NCI-H748 treated with DMSO at 0.1 percent for 48 hours (cell line): ENCODE measurements at regions not wholly inside any gene's neighbourhood (a gene's known extent, or its start where the extent isn't known, plus 50 kb on each side); places are given as distances from the start of the nearest gene placed in this dataset.
A peak's percentile ranks its signal among the peaks of the same experiment; 100 is the strongest.
"Not testable (repeated sequence)": the region's sequence is repeated elsewhere in the genome, so short reads cannot be mapped to it uniquely, and the experiment has no call there.

Source experiments
- DNase-seq: peaks from one replicate; lab custom pipeline; 2025; lab: John Stamatoyannopoulos, UW

DNA sequence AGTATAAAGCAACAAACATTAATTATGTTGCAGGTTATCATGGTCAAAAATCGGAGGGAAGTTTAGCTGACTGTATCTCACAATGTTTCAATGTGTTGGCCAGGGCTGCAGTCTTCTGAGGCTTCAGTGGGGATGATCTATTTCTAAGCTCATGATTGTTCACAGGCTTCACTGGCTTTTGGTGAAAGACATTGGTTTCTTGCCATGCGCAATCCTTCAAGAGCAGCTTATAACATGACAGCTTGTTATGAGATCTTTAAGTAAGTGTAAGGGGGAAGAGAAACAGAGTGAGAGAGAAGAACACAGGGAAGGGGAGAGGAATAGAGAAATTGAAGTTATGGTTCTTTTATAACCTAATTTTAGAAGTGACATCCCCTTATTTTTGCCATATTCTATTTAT is 385.9 kb upstream of the CHD1 start:
- DNase-seq: no peak

DNA sequence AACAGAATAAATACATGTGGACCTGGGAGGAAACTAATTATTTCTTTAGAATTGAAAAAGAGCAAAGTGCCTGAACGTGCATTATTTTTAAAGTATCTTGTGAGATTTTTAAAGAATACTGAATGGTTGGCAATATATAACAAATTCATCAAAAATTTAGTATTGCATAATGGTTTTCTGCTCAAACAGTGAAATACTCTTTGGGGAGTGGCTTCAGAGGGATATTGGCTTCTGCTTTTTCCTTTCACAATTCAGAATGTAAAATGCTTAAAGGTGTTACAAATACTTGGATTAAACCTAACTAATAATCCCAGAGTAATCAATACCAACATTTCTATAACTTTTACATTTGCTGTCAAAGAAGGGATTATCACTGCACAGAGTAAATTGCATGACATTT is 379.3 kb upstream of the CHD1 start:
- DNase-seq: no peak

DNA sequence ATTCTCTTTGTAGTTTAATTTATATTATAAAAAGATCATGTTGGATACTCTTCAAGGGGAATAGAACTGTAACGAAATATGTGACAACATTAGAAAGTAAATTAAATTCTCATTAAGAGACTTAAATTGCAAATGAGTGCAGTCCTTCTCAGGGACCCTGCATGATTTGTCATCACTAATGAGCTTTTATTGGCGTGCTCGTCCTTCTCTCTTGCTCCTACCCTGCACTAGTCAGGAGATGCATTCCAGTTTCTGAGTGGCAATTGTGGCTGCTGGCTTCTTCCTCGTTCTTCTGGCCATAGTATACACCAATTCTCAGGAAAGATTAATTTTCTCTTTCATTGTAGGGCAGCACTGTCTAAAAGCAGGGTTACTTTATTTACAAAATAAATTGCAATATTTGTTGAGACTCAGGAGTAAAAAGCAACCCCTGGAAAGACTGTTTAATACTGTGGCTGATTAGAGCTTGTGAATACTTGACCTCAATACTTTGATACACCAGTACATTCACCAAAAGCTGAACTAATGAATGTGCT is 376.3 kb upstream of the CHD1 start:
- peak; percentile 61 for DNase-seq

DNA sequence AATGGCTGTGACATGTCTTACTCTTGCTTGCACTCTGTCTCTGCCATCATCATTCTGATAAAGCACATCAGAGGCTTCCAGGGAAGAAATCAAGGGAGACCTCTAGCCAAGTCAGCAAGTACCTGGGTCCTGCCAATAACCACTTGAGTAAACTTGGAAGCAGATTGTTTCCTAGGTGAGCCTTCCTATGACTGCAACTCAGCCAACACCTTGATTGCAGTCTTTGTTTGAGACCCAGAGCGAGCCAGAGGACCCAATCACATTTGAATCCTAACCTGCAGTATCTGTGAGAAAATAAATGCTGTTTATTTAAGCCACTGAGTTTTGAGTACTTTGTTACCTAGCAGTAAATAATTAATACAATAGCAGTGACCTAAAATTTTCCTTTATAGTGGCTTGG is 356.8 kb upstream of the CHD1 start:
- no peak for DNase-seq

DNA sequence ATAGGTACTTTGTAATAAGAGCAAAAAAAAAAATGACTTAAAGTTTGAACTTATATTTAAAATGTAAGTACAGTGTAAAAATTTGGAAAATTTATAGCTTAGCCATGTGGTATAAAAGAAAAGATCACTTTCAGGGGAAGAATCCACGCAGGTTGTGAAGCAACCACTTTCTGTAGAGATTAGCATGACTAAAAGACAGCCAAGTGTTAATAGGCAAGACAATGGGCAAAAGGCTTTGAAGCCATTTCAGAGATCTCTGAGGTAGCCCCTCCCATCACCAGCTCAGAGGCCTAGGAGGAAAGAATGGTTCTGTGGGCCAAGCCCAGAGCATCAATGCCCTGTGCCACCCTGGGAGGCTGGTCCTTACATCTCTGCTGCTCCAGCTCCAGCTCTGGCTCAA is 346.3 kb upstream of the CHD1 start:
- no peak for DNase-seq

DNA sequence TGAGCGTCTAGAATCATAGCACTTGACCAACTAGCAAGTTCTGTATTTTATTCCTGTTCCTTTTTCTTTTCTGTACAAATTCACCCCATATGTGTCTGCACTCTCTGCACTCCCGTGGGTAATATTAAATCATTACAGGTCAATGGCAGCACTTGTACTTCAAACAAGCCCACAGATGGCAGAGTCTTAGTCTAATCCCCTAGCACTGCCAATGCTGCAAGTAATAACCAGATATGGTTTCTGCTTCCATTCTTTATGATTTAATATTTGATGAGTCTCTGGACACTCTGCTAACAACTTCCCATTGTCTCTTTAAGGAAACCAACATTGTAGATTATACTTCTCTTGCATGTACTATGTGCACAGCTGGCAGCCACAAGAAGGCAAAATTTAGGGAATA is 343.8 kb upstream of the CHD1 start:
- DNase-seq: no peak

DNA sequence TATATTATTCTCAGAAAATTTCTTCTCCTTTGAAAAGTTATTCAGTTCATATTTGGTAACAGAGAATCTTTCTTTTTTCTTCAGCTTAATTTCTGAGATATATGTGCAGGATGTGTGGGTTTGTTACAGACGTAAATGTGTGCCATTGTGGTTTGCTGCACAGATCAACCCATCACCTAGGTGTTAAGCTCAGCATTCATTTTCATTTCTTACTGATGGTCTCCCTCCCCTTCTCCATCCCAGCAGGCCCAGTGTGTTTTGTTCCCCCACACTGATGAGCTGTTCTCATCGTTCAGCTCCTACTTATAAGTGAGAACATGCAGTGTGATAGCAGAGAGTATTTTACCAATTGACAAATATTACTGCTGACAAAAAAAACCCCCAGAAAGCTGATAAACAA is 330.0 kb upstream of the CHD1 start:
- DNase-seq: no peak

DNA sequence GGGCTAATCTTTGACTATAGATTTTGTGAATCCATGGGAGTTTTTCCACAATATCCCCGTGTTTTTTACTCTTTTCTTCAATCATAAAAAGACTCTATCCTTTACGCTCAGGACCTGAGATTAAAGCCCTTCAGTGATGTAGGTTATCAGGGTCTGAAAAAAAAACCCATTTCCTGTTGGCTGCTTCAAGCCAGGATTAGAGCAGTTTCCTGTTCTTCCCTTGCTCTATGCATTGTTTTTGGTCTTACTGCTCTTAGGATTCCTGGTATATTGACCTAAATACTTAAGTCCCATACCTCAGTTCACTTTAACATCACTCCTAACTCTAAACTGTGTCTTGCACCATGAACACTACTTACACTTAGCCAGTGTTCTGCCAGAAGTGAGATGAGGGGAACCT is 319.3 kb upstream of the CHD1 start:
- no peak for DNase-seq

DNA sequence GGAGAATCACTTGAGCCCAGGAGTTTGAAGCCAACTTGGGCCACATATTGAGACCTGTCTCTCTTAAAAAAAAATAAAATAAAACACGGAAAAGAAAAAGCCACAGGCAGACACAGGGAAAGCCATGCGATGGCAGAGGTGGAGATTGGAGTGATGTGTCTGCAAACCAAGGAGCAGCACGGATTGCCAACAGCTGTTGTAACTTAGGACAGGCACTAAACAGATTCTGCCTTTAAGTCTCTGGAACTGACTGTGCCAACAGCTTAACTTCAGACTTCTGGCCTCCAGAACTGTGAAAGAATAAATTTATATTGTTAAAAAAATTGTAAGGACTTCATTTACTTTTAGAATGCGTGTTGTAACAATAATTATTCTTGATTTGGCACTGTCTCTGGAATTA is 318.5 kb upstream of the CHD1 start:
- DNase-seq: no peak

DNA sequence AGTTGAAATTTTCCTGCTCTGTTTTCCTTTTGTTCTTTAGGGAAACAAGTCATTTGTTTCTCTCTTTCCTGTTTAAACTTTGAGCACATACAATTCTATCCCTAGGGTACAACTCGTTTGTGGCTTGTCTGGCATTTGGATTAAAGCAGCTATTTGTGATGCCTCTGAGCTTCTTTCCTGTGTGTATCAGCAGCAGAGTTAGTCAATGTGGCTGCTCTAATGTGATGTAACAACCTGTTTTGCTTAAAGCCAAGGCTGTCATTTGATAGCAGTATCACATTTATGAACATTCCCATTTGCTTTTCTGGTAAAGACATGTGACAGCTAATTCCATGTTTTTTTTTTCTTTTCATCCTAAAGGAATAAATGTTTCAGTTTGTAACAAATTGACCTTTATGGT is 314.3 kb upstream of the CHD1 start:
- no peak for DNase-seq

DNA sequence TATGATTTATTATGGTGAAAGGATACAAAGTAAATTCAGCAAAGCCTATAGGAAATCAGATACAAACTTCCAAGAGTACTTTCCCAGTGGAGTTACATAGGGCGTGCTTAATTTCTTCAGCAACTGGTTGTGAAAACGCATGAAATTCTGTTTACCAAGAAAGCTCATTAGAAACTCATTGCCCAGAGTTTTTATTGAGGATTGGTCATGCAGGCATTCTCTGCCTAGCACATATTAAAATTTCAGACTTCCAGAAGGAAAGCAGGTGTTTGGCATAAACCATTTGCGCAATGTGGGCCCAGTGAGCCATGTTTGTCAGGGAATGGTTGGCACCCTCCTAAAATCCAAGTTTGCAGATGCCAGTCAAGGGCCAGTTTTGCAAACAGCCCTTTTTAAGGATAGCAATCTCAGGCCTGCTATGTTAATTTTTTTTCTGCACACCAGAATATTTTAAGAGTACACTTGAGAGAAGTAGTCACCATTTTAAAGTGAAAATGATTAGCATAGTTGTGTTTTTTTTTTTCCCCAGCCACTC is 311.1 kb upstream of the CHD1 start:
- DNase-seq: no peak

DNA sequence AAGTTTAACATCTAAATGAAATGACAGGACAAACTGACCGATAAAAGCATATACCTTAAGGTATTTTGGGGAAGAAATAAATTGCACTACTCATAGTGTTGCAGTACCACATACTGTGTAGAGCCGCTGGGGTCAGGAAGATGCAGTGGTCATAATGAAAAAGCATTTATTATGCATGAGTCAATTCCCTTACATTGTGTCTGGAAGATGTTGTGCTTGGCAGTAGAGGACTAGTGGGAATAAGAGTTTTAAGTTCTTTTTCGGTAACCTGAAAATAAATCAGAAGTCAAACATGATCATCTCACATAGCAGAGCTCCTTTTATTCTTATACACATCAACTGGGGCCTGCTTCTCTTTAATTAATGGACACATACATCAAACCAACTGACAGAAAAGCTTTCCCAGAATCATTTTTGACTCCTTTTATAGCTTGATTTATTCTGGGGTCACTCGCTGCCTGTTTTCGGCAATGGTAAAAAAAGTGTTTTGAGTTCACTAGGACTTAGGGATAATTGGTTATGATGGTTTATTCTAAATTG is 262.5 kb upstream of the CHD1 start:
- no peak for DNase-seq

DNA sequence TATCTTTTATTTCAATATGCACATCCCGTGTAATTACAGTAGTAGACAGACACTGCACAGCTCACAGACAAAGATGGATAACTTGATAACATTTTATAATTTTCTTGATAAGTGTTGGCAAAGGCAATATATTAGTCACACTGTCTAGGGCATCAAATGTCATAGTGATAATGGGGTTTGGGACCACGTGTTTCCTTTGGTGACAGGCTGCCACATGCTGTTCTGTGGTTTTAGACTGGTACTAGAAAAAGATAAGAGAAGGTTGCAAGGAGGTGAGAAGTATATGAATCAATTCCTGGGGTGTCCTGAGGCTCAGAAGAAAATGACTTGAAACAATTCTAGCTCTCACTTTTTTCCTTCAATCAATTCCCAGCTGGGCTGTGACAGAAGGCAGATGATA is 258.8 kb upstream of the CHD1 start:
- no peak for DNase-seq

DNA sequence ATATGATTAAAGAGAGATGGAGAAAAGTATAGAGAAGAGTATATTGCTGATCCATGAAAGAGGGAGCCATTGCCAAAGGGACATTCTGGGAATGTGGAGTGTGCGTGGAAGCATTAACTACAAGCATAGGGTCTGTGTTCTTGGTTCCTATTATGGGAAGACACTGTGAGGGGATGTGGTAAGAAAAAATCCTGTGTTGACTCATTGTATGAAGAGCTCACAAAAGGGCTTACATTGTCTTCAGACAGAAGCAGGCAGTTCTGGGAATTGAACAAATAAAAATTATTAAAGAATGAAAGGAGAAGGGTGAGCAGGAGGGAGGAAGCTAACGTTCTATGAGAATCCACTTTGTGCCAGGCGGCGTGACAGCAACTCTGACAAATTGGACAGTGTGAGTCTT is 250.4 kb upstream of the CHD1 start:
- DNase-seq: no peak

DNA sequence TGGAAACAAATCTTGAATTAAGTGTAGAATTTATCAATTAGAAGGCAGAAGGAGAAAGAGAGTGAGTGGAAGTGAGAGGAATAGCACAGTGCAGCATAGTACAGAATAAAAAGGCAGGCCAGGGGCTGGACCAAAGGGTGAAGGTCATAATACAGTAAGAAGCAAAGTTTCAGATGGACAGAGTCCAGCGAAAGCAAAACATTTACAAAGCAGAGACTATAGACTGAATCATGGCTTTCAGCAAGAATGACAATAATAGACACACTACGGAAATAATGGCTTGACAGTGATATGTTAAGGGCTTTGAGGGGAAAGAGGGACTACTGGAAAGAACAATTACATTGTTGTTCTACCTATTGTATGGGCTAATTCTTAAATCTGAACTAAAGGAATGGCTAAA is 249.0 kb upstream of the CHD1 start:
- DNase-seq: no peak

DNA sequence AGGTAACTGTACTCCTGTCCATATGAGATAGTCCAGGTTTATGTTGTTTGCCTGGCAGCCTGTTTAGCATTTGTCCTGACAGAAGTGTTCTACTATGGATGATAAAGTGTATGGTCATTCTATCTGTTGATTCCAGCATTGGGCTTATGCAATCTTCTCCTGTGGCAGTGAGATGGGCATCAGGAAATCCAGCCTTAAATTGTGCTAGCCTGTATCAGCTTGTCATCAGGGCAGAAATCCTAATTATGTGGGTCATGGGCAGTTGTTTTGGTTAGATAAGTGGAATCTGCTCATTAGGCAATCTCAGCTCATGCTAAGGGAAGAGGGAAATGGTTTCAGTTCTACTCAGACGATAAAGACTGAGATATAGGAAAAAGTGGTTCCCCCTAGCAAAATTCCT is 247.4 kb upstream of the CHD1 start:
- DNase-seq: no peak

DNA sequence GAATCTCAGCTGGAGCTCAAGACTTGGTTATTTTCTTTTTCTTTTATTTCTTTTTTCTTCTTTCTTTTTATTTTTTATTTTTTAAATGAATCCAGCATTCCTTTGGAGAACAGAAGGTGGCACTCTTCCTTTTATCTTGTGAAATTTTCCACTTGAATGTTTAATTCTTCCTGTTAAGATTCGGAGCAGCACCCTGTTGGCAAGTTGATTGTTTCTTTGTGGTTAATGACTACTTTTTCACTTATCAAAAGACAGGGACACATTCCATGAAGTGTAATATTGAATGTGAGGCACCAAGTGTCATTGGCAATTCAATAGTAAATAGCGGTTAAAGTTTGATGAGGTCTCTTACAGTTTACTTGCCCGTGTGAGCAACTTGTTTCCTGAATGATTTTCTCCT is 240.5 kb upstream of the CHD1 start:
- peak; percentile 25 for DNase-seq

DNA sequence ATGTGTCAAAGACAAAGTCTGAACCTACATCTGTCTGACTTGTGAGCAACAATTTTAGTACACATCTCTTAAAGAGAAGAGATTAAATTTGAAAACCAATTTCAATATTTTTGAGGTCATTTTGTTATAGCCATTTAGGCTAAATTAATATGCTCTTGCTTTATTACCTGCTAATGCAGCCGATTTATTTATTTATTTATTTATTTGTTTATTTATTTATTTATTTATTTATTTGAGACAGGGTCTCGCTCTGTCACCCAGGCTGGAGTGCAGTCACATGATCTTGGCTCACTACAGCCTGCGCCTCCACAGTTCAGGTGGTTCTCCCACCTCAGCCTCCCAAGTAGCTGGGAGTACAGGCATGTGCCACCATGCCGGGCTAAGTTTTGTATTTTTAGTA is 232.7 kb upstream of the CHD1 start:
- not testable (repeated sequence) for DNase-seq

DNA sequence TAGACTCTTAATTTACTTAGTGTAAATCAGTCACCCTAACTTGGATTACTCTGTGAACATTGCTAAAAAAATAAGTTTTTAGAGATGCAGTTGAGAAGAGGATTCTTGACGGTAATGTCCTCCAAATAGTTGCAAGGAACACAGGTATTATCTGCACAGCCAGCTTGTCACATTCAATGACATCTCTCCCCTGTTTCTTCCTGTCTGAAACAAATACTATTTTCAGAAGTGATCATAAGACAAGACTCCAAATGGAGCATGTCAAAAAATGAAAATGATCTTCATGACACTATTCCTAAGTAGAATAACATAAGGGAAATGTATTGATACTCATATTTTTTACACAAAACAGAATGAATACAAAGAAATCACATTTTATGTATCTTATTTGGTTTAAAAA is 227.9 kb upstream of the CHD1 start:
- no peak for DNase-seq

DNA sequence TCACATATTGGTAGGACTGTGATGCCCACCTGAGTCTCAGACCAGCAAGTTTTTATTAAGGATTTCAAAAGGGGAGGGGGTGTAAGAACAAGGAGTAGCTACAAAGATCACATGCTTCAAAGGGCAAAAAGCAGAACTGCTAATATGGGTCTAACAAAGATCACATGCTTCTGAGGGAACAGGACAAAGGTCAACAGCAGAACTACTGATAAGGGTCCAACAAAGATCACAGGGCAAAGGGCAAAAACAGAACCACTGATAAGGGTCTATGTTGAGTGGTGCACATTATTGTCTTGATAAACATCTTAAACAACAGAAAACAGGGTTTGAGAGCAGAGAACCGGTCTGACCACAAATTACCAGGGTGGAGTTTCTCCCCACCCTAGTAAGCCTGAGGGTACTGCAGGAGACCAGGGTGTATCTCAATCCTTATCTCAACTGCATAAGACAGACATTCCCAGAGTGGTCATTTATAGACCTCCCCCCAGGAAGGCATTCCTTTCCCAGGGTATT is 214.5 kb upstream of the CHD1 start:
- not testable (repeated sequence) for DNase-seq

DNA sequence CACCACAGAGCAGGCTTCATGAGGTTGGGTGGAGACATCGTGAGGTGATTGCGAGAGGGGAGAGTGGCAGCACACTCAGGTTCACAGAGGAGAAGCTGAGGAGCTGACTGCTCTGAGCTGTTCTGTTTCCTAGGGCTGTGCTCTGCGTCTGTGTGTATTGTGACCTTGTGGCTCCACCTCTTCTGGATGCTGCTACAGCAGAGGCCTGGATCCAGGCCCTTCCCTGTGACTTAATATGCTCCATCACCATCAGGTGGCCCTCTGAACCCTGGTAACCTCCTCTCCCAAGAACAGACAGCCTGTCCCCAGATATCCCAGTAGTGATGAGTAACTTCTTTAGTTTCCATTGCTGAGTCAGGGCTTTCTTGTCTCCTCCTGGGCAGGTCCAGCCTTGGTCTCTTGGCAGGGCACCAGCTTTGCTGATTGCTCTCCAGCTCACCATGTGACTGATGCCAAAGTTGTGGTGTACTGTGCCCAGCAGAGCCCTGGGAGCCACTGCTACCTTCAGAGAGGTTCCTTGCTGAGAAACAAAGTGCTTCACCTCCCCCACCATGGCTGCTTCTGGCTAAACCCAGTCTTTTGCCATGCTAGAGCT is 212.8 kb upstream of the CHD1 start:
- DNase-seq: no peak

DNA sequence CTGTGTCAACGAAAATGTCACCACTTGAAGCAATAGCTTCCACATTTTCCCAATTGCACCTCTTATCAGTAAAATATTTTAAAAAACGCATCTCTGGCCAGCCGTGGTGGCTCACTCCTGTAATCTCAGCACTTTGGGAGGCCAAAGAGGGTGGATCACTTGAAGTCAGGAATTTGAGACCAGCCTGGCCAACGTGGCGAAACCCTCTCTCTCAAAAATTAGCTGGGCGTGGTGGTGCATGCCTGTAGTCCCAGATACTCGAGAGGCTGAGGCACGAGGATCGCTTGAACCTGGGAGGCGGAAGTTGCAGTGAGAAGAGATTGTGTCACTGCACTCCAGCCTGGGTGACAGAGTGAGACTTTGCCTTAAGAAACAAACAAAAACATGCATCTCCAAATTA is 210.1 kb upstream of the CHD1 start:
- DNase-seq: no peak

DNA sequence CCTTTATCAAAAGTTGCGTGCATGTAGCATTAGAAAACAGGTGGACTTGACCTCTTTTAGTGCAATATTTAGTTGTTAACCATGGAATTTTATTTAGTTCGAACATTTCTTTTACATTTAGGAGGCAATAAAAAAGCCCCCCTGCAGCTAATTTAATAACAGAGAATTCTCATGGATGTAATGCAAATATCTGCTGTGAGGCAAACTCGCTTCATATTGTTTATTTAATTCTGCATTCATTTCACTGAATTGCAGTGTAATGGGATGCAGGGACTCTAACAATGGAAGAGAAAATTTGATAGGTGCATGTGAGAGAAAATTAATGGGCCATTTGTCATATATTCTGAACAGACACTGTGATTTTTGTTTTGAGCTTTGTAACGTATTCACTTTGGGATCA is 205.1 kb upstream of the CHD1 start:
- DNase-seq: peak; percentile 69
